Right lung (tissue), 2 donors: ENCODE measurements at regions not wholly inside any gene's neighbourhood (a gene's known extent, or its start where the extent isn't known, plus 50 kb on each side); places are given as distances from the start of the nearest gene placed in this dataset.
A peak's percentile ranks its signal among the peaks of the same experiment; 100 is the strongest.
"Not testable (repeated sequence)": the region's sequence is repeated elsewhere in the genome, so short reads cannot be mapped to it uniquely, and the experiment has no call there.

Experiments
- DNase-seq, 2 donors: peaks; one replicate each; pipeline ENCODE4 v3.0.0-alpha.2; 2013

DNA sequence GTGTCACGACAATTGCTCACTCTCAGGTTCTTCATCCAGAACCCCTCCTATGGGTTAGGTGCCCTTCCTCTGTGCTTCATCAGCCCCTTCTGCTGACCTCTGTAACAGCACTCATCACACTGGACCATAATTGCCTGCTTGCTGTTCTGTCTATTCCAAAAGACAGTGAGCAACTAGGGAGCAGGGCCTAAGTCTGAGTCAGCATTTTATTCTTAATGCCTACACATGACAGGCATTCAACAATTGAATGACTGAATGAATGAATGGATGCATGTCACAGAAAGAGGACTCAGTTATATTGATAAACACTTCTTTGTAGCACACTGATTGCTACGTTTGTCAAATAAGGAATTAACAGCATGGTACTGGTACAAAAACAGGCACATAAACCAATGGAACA lies 317.0 kb downstream of the ZIC3 start:
- DNase-seq: no peak

DNA sequence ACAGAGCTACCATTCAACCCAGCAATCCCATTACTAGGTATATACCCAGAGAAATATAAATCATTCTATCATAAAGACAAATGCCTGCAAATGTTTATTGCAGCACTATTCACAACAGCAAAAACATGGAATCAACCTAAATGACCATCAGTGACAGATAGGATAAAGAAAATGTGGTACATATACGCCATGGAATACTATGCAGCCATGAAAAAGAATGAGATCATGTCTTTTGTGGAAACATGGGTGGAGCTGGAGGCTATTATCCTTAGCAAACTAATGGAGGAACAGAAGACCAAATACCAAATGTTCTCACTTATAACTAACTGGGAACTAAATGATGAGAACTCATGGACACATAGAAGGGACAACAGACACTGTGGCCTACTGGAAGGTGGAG lies 318.9 kb downstream of the ZIC3 start:
- not testable (repeated sequence) for DNase-seq

DNA sequence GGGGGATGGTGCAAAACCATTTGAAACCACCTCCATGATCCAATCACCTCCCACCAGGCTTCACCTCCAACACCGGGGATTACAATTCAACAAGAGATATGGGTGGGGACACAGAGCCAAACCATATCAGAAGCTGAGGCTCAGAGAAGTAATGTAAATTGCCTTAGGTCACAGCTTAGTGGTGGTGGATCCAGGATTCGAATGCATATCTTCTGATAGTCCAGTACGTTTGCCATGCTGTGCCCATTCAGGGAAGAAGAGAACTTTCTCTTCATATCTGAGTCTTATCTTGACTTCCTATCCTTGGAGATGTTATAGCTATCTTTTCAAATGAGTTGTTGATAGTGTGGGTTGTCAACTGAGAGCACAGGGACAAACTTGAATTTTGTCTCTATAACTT lies 325.5 kb downstream of the ZIC3 start:
- DNase-seq: no peak

DNA sequence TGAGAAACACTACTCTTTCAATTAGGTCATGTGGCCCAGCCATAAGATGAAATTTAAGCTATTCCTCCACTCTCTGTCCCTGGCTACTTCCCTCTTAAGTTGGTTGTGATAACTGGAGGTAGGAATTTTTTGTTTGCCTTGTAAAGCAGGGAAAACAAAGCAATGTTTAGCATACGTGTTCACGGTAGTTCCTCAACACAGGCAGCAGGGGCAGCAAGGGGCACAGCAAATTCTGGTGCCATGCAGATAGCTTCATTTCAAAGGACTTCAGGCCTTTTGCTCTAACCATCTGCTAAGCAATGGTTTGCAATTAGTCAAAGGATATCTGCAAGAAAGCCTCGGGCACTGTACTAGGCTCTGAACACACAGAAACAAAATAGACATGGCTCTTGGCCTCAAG lies 330.2 kb downstream of the ZIC3 start:
- no peak for DNase-seq

DNA sequence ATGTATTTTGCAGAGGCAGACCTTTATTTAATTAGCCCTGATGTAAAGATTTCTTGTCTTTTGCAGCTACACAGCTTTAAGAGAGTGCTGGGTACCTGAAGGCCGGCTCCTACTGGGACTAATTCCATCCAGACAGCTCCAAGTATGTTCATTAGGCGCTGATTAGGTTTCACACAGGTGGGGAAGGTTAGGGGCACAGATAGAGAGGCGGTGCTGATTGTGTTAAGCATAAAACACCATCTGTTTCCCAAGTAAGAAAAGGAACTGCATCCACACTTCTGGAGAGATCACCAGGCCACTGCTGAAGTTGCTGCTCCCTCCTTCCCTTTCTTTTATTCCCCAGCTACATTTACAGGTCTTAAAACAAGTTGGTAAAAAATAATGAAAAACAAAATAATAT lies 349.5 kb downstream of the ZIC3 start:
- DNase-seq: no peak

DNA sequence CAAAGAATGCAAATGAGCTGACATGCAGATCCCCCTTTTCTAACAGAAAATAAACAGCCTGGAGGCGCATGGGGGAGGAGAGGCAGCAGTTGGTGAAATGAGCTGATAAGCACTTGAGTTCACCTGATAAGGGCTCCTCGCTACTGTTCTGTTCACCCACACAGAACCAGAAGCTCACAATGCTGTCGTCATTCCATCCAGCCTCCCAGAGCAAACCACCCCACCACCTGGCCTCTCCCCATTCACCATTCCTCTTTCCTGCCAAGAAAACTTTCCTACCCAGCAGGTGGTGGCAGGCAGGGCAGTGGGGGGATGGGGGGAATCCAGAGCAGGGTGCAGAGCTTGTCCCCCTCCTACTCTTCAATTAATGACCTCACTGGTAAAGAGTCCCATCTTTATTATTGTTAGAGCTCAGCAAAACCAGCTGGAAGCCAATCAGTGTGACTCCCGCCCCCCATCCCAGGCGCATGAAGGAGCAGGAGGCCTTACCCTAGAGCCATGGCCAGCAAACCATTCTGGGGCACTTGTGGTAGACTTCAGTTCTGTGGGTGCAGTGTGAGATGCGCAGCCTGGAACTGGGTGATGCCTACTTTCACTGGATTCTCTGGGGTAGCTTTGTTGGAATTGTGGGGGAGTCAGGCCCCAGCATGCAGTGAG lies 350.3 kb downstream of the ZIC3 start:
- DNase-seq: no peak

DNA sequence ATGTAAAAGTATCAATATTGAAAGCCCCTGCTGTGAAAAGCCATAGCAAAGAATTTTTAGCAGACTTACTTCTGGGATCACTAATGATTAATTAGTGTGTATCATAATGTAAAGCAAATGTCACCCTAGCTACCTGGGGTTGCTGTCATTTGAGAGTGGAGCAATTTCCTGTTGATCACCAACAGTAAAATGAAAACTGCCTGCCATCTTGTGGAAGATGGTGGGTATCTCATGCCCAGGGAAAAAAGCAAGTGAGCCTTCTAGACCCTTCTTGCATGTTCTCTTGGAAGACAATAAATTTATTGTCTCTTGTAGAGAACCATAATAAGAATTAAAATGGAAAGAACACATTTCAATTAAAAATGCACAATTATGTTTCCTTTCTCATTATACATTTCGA lies 360.2 kb downstream of the ZIC3 start:
- DNase-seq: peak in 1 of 2 donors; percentile 3

DNA sequence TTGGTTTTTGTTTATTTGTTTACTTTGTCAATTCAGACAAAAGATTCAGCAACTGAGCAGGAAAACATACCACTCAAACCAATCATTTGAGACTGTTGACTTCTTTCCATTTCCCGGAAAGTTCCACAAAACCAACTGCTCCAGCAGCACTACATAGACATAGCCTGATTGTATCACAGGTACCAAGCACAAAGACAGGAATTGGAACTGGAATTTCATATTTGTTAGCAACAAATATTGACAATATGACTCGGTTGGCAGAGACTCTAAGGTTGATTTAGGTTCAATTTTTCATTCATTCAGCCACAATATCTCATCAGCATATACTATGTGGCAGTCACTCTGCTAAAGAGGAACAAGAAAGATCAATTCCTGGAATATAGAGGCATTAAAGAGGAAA lies 364.0 kb downstream of the ZIC3 start:
- DNase-seq: no peak

DNA sequence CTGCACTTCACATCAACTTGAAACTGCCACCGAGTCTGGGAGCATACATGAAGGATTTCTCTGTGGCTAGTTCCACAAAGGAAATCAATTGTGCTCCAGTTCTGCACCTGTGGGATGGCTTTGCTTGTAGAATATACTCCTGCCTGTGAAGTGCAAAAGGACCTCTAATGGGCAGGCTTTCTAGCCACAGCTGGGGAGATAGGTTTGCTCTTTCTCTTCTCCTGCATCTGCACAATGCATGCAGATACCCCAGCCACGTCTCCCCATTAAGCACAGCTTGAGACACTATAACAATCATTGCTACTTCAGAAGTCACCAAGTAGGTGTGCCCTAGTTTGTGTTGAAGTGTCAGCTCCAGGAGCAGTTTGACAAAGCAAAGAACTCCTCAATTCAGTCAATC lies 364.6 kb downstream of the ZIC3 start:
- no peak for DNase-seq

DNA sequence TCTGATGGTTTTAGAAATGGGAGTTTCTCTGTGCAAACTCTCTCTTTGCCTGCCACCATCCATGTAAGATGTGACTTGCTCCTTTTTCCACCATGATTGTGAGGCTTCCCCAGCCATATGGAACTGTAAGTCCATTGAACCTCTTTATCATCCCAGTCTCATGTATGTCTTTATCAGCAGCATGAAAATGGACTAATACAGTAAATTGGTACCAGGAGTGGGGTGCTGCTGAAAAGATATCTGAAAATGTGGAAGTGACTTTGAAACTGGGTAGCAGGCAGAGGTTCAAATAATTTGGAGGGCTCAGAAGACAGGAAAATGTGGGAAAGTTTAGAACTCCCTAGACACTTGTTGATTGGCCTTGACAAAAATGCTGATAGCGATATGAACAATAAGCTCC lies 368.3 kb downstream of the ZIC3 start:
- DNase-seq: not testable (repeated sequence)

DNA sequence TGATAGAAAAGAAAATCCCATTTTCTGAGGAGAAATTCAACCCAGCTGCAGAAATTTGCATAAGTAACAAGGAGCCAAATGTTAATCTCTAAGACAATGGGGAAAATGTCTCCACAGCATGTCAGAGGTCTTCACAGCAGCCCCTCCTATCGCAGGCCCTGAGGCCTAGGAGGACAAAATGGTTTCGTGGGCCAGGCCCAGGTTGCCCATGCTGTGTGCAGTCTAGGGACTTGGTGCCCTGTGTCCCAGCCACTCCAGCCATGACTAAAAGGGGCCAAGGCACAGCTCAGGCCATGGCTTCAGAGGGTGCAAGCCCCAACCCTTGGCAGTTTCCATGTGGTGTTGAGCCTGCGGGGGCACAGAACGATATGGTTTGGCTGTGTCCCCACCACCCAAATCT lies 369.0 kb downstream of the ZIC3 start:
- not testable (repeated sequence) for DNase-seq

DNA sequence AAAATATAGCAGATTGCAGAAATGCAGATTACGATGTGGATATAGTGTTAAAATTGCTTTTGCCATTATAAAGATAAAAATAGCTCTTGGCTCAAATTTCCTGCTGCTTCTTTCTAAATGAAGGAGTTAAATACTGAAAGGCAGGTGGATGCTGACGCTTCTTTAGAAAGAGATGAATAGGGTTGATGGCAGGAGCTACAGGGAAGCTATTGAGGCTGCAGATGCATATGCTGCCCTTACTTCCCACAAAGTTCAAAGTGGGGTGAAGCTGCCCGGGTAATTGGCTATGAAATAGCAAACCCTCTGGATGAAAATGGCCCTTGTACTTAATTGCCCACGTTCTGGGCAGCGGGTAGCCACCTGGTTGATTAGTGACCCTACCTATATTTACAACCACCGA lies 379.5 kb downstream of the ZIC3 start:
- no peak for DNase-seq

DNA sequence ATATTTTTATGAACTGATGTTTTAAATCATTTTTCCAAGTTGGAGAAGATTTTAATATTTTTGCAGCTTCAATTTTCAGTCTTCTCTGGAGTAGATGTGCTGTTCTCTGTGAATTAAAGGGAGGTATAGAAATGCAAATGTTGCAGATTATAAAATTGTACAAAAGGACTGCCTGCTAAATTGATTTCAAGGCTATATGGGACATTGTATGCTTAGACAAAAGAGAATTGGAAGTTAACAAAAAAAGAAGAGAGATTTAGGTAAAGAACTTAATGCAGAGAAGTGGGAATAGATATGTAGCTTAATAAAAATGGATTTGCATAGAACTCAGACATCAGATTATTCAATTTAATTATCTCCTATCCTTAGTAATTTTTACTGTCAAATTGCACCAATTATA lies 403.3 kb downstream of the ZIC3 start:
- DNase-seq: no peak

DNA sequence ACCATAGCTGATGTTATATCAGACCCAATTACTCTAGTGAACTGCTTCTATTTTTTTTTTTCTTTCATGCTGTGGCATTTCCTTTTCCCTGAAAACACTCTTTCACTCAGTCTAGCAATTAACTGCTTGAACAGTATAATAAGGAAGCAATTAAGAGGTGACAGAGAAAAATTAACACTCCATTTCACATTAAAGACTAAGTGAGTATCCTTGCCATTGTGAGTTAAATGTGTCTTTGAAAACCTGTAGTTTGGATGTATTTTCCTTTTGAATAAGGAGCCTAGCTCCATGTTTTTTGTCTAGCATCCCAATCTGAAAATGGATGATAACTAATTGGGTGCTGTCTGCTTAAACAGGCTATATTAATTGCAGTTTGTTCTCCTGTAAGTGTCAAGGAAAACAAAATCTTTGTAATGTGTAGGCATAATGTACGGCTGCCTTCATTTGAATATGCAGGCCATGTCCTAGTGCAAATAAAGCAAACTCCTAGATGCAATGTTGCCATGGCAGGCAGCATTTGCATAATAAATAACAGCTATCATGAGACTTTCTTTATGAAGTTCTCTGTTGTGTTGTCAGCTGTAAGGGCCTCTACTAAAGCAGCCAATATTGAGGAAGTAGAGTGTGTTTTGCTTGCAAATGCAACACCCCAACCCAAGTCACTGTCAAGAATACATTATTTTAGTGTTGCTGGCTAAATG lies 416.7 kb downstream of the ZIC3 start:
- DNase-seq: no peak

DNA sequence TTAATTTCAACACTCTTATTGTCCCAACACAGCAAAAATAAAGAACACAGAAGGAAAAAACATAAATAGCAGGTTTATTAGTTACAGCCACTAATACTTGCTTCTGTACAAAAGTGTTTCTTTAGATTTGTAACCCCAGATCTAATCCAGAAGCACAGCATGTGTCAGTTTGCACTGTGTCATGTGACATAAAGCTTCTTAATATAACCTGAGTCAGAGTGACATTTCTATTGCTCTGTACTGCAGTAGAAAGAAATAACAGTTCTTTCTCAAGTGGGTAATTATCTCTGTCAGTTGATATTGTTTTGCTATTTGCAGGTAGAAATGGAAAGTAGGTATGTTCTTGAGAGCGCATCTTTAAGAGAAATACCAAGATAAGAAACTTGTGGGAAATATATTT lies 422.5 kb downstream of the ZIC3 start:
- no peak for DNase-seq

DNA sequence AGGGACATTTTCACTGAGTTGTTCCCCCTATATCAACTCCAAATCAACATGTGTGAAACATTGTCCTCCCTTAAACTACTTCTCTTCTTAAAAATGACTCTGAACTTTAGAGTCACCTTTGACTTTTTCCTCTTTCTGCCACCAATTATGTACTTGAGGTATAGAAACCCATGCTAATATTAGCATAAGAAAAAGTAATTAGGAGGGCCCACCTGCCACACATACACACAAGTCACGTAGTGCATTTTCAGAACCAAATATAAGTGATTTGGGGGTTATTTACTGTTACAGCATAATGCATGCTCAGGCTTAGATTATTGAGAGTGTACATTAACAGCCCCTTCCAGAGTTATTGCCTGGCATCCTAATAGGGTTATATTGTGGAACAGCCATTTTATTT lies 432.7 kb downstream of the ZIC3 start:
- DNase-seq: no peak

DNA sequence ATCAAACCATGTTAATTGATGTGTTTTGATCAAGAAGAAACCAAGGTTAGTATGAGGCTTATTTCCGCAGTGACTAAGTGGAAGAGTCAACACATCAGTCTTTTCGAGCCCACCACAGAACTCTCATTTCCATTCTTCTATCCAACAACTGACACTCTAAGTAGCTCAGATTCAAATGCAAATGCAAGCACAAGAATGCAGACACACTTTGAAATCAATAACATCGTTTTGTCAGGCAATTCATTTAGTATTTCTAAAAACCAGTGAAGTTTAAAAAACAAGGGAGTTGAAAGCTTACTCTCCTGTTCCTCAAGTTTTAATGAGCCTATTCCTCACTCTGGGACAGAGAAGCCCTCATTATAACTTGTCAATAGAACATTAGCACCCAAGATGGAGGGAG lies 433.1 kb downstream of the ZIC3 start:
- no peak for DNase-seq

DNA sequence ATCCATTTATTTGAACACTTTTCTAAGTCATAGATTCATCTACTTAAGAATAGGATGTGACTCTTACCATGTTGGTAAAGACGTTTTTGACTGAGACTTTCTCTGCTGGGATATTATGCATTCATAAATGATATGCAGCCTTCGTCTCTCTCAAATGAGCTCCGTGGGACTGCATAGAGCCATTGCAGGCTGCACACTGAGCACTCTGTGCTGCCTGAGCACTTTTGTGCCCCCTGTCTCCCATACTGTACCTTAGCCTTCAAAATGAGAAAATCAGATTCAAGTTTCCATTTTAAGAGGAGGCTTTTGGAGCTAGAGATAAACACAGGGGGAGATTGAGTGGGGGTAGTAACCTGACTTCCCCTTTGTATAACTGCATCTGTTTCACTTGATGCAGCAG lies 433.6 kb downstream of the ZIC3 start:
- no peak for DNase-seq

DNA sequence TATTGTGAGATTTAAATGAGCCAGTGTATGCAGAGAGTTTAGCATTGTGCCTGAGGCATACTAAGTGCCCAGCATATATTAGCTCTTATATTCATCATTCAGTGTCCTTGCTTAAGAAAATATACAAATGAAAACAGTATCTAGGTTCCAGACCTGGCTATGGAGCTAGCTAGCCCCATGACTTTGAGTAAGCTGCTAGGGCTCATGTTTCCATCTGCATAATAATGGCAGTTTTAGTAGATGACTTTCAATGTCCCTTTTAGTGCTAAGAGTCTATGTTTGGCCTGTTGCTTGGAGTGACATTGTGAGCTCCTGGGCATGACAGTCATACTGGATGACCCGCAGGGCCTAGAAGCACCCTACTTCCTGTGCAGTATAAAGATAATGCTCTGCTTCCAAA lies 435.3 kb downstream of the ZIC3 start:
- DNase-seq: no peak

DNA sequence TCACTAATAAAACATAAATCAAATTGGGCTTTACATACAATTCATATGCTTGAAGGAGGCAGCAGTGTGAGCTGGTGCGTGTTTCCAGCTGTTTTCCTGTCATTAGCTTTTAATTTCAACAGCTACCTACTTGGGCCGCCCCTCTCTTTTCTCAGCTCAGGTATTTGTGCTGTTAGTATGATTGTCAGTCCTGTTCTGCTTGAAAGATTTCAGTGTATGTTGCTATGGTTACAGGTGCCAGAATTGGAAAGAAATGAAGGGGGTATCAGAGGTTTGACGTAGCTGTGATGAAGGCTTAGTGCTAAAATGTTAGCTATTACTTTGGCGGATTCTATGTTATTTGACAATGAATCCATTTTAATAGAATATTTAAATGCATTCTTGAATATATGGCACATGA lies 440.3 kb downstream of the ZIC3 start:
- DNase-seq: no peak

DNA sequence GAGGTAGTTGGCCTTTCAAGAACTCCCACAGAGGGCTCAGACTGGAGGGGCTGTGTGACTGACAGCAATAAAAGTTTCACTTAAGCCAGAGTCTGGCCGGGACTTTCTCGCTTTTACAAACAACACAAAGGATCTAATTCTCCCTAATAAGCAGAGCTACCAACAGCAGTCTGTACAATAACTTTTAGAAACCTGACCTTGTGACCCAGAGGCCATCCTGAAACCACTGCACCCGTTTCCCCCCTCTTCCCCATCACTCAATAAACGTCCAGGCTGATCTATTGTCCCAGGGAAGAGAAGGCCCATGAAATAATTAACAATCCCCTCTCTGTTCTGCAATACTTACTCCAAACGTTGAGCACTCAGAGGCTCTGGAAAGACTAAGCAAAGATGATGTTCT lies 442.4 kb downstream of the ZIC3 start:
- no peak for DNase-seq

DNA sequence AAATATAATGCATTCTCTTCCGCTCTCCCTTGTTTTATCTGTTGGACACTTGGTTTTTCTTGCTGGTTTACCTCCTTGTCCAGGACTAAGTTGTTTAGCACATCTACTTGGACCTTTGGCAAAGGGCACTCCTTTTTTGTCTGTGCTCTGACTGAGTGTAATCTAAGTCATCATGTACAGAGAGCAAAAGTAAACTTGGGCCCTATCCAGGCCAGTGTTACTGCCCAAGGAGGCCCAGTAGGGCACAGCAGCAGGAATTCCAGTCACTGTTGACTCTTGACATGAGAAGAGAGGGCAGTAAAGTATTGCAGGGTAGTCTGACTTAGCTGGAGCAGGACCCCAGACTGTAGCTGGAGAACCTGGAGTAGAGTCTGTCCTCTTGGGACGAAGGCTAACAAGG lies 445.5 kb downstream of the ZIC3 start:
- no peak for DNase-seq

DNA sequence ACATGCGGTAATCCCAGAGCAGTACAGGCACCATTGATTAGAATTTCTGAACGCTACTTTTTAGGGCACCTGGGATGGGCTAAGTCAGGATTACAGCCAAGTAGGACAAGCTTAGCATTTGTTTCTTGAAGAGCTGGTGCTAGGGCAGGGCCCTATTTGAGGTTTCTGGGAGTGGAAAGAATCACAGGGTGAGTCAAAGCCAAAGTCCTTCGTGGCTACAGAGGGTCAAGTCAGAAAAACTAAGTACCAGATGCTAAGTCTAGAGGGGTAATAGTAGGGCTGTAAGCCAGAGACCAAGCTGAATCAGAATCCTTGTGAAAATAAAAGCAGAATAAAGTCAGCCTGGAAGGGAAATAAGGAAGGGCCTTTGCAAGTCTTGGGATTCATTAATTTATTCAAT lies 448.6 kb downstream of the ZIC3 start:
- no peak for DNase-seq

DNA sequence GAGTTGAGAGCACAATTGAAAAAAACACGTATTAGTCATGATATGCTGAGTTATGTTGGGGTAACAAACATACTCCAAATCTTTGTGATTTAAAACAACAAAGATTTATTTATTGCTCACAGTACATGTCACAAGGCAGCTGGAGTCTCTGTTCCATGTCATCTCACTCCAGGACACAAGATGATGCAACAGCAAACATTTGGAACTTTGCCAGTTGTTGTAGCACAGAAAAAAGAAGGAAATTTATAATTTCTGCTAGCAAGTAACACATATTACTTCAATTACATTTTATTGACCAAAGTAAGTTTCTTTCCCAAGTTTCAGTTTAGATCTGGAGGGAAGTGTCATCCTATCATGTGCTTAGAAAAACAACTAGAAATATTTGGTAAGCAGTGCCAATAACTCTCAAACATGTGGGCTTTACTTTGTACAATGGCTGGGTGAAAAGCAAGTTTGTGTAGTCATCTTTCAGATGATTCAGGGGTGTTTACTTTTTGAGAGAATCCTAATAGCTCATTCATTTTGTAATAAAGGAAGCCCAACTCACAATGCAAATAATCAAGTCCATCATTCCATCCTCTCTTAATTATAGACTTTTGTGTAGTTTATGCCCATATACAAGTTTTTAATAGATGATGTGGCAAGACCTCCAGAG lies 452.3 kb downstream of the ZIC3 start:
- peak; percentile 20 to 37 for DNase-seq
